ENCODE measurements at regions not wholly inside any gene's neighbourhood (a gene's known extent, or its start where the extent isn't known, plus 50 kb on each side); places are given as distances from the start of the nearest gene placed in this dataset.
"Not testable (repeated sequence)": the region's sequence is repeated elsewhere in the genome, so short reads cannot be mapped to it uniquely, and the experiment has no call there.

DNA sequence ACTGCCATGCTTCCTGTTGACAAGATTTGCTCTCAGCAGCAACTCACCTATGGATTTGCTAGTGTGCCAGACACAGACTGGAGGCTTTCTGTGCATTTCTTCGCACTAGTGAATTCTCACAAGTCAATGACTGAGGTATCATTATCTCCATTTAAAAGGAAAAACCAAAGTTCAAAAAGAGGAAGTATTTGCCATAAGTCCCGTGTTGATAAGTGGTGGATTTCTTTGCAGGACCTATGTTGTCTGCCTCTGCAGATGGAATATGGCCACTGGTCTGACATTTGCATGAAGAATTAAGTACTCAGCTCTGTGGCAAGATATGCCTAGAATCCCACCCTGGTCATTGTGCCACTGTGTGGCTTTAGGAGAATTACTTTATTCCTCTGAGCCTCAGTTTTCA, 299.6 kb downstream of the PAX3 start:
- intact Hi-C loops (cut with DNase I), result no loop called here
- TF ChIP-seq, protein P1, sequence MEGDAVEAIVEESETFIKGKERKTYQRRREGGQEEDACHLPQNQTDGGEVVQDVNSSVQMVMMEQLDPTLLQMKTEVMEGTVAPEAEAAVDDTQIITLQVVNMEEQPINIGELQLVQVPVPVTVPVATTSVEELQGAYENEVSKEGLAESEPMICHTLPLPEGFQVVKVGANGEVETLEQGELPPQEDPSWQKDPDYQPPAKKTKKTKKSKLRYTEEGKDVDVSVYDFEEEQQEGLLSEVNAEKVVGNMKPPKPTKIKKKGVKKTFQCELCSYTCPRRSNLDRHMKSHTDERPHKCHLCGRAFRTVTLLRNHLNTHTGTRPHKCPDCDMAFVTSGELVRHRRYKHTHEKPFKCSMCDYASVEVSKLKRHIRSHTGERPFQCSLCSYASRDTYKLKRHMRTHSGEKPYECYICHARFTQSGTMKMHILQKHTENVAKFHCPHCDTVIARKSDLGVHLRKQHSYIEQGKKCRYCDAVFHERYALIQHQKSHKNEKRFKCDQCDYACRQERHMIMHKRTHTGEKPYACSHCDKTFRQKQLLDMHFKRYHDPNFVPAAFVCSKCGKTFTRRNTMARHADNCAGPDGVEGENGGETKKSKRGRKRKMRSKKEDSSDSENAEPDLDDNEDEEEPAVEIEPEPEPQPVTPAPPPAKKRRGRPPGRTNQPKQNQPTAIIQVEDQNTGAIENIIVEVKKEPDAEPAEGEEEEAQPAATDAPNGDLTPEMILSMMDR (IDR thresholded peaks at IDR 0.05), result no peak
- no peak for ATAC-seq
- Histone ChIP-seq H3K36me3 (no peaks in the 10 kb centered on the region), H3K4me1 (no peaks in the 10 kb centered on the region), H3K27me3 (no peaks in the 10 kb centered on the region), H3K9me3 (no peaks in the 10 kb centered on the region), H3K27ac (no peak overlapping the region), H3K4me3 (no peak overlapping the region)
- DNase-seq, result no peak

DNA sequence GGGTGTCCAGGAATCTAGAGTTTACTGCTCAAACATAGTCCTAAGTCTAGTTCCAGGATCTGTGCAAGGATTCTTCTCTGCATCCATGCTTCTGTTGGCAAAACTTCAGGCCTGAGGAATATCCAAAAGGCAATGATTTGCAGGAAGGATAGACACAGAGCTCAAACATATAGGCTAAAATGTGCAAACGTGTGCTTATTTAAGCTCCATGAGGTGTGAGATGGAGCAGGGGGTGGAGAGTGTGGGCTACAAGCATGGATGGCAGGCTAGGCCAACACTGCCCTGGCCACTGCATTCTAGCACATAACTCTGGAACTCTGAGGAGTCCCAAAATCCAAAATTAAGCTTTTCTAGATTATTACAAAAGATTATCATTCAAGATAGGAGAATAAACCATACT, 301.1 kb downstream of the PAX3 start:
- Histone ChIP-seq H3K27me3 (no peaks in the 10 kb centered on the region), H3K4me3 (no peak overlapping the region), H3K36me3 (no peaks in the 10 kb centered on the region), H3K4me1 (no peaks in the 10 kb centered on the region), H3K9me3 (no peaks in the 10 kb centered on the region), H3K27ac (no peak overlapping the region)
- TF ChIP-seq, protein P1 (IDR thresholded peaks at IDR 0.05), result no peak
- no peak for DNase-seq
- no peak for ATAC-seq
- intact Hi-C loops (cut with DNase I), result no loop called here

DNA sequence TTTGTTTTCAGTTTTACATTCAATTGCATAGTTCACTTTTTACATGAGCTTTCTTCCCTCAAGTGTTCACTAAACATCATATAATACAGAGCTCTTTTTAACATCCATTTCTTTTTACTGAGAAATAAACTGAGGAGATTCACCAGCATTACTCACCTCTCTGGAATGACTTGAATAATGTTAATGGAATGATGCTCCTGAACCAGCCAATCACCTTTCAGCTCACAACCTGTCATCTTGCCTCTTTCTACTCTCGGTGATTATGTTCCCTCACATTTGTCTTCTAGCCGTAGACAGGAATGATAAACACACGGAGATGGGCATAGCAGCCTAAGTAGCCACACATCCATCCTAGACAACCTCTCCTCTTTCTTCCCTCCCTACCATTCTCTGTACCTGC, 301.7 kb downstream of the PAX3 start:
- ATAC-seq (no peak), DNase-seq (no peak)
- no peaks in the 10 kb centered on the region for H3K9me3 ChIP-seq
- H3K27me3 ChIP-seq, result no peaks in the 10 kb centered on the region
- H3K4me3 ChIP-seq, result no peak overlapping the region
- no peak overlapping the region for H3K27ac ChIP-seq
- TF ChIP-seq, protein P1 (IDR thresholded peaks at IDR 0.05), result no peak
- H3K4me1 ChIP-seq, result no peaks in the 10 kb centered on the region
- intact Hi-C loops (cut with DNase I), result no loop called here
- H3K36me3 ChIP-seq, result no peaks in the 10 kb centered on the region

DNA sequence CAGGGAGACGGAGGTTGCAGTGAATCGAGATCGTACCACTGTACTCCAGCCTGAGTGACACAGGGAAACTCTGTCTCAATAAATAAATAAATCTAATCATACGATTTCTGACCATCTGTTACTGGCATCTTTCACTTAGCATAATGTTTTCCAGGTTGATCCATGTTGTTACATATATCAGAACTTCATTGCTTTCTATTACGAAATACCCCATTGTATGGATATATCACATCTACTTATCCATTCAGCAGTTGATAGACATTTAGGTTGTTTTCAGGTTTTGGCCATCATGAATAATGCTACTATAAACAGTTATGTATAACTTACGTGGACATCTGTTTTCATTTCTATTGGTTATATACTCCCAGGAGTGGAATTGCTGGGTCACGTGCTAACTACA, 303.9 kb downstream of the PAX3 start:
- no peak for ATAC-seq
- Histone ChIP-seq H3K36me3 (no peaks in the 10 kb centered on the region), H3K4me3 (no peak overlapping the region), H3K4me1 (no peaks in the 10 kb centered on the region), H3K9me3 (no peaks in the 10 kb centered on the region), H3K27me3 (no peaks in the 10 kb centered on the region), H3K27ac (no peak overlapping the region)
- TF ChIP-seq, protein P1 (IDR thresholded peaks at IDR 0.05), result no peak
- DNase-seq, result no peak
- intact Hi-C loops (cut with DNase I), result no loop called here

DNA sequence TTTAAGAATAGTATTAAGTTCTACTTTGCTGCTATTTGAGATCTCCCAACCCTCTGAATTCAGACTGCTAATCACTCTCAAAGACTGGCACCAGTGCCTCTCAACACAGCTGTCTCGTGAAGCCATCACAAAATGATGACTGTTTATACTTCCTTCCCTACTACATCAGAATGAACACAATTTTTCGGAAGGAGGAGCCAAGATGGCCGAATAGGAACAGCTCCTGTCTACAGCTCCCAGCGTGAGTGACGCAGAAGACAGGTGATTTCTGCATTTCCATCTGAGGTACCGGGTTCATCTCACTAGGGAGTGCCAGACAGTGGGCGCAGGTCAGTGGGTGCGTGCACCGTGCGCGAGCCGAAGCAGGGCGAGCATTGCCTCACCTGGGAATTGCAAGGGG, 314.4 kb downstream of the PAX3 start:
- H3K4me1 ChIP-seq; intact Hi-C loops (cut with DNase I); H3K27me3 ChIP-seq; H3K27ac ChIP-seq; DNase-seq; ATAC-seq; H3K4me3 ChIP-seq; H3K36me3 ChIP-seq; H3K9me3 ChIP-seq: not testable (repeated sequence)

DNA sequence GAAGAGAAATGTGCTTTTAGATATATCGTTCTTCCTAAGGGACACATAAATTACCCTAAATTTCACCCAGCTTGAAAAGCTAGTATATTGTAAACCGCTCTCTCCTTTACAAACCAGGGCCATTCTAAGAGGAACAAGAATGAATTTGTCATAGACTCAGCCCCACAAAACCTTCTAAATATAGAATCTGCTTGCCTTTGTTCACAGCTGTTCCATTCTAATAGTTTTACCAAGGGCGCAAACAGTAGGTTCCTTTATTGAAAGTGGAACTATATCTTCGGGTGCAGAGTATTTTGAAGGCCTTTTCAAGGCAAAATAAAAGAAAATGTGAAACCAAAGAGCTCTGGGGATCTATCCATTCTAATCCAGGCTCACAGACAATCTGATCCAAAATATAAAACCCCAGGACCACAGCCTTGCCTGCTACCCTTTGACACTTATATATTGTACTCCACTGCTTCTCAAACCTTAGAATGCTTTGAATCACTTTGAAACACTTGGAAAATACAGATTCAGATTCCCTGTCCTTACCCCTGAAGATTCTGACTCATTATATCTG, 316.8 kb downstream of the PAX3 start:
- Histone ChIP-seq H3K36me3 (no peaks in the 10 kb centered on the region), H3K27me3 (no peaks in the 10 kb centered on the region), H3K4me1 (no peaks in the 10 kb centered on the region), H3K27ac (no peak overlapping the region), H3K9me3 (no peaks in the 10 kb centered on the region), H3K4me3 (no peak overlapping the region)
- DNase-seq, result no peak
- intact Hi-C loops (cut with DNase I), result no loop called here
- TF ChIP-seq, protein P1 (IDR thresholded peaks at IDR 0.05), result no peak
- ATAC-seq, result no peak

Data from upper lobe of right lung (tissue), 1 donor.